Thymus (tissue), 11 donors: ENCODE measurements at regions not wholly inside any gene's neighbourhood (a gene's known extent, or its start where the extent isn't known, plus 50 kb on each side); places are given as distances from the start of the nearest gene placed in this dataset.

Source experiments
- DNase-seq, 9 donors: peaks; one replicate each; pipeline ENCODE4 v3.0.0-alpha.2; 2013; ENCODE audit warnings: low spot score in 9 of 9, low read depth in 6 of 9, missing footprints in 1 of 9
- H3K27ac ChIP-seq, 2 donors: one replicate each; pipeline ENCODE4 v1.5.1; 2013; ENCODE audit warnings: control low read depth in 1 of 2, low read depth in 1 of 2, low read length in 1 of 2, mild to moderate bottlenecking in 1 of 2, moderate library complexity in 1 of 2
- H3K27me3 ChIP-seq, 2 donors: one replicate each; pipeline ENCODE4 v1.5.1; 2013; ENCODE audit warnings: low read length in 1 of 2; ENCODE audit not compliant: control insufficient read depth in 2 of 2, insufficient read depth in 1 of 2
- H3K36me3 ChIP-seq, 2 donors: one replicate each; pipeline ENCODE4 v1.5.1; 2013; ENCODE audit warnings: low read length in 1 of 2, mild to moderate bottlenecking in 1 of 2, moderate library complexity in 1 of 2; ENCODE audit not compliant: control insufficient read depth in 2 of 2, insufficient read depth in 2 of 2
- H3K4me1 ChIP-seq, 2 donors: one replicate each; pipeline ENCODE4 v1.5.1; 2013; ENCODE audit warnings: low read length in 2 of 2; ENCODE audit not compliant: control insufficient read depth in 2 of 2, insufficient read depth in 2 of 2
- H3K4me3 ChIP-seq, 2 donors: one replicate each; pipeline ENCODE4 v1.5.1; 2013; ENCODE audit warnings: low read length in 2 of 2, control low read depth in 1 of 2, mild to moderate bottlenecking in 1 of 2
- H3K9me3 ChIP-seq, 2 donors: one replicate each; pipeline ENCODE4 v1.5.1; 2013; ENCODE audit warnings: low read length in 1 of 2, mild to moderate bottlenecking in 1 of 2; ENCODE audit not compliant: control insufficient read depth in 2 of 2, insufficient read depth in 1 of 2
- WGBS: extraction: QIAGEN DNeasy Blood & Tissue Kit; methylation state at CpG from one replicate; pipeline ENCODE4 v1.1.7; 2013; 5-methylcytosine and 5-hydroxymethylcytosine counted together
- donor health status: healthy.

DNA sequence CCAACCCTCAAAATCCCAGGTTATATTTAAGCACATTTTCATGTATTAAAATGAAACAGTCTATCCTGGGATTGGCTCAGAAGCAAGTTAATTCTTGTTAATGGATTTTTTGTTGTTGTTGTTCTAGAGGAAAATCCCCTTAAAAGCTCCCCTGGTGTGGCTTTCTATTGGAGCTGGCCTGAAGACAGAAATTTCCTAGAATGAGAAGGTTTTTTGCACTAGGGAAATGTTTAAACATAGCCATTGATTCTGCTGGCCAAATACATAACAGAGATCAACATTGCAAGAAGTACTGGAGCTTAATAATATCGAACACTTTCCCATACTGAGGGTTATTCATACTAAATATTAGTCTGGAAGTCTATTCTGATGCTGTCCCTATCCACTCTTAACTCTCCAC is 148.8 kb upstream of the PCDH18 start:
- H3K4me3 ChIP-seq = no peak overlapping the region
- H3K27me3 ChIP-seq = no peaks in the 10 kb centered on the region
- DNase-seq = no peak
- H3K27ac ChIP-seq = no peak overlapping the region
- 95% methylated on average over 1 of the region's 1 CpG for WGBS
- no peaks in the 10 kb centered on the region for H3K4me1 ChIP-seq
- H3K36me3 ChIP-seq = no peaks in the 10 kb centered on the region
- no peaks in the 10 kb centered on the region for H3K9me3 ChIP-seq

GRCh38 chr4:137678796-137679195 is 146.5 kb upstream of the PCDH18 start:
- Histone ChIP-seq H3K36me3 (no peaks in the 10 kb centered on the region), H3K27me3 (no peaks in the 10 kb centered on the region), H3K4me1 (no peaks in the 10 kb centered on the region), H3K27ac (no peak overlapping the region), H3K4me3 (no peak overlapping the region), H3K9me3 (no peaks in the 10 kb centered on the region)
- WGBS = 72% methylated on average over 1 of the region's 1 CpG
- DNase-seq = no peak

GRCh38 chr4:137677863-137678262 is 145.6 kb upstream of the PCDH18 start:
- no peak overlapping the region for H3K27ac ChIP-seq
- H3K36me3 ChIP-seq = no peaks in the 10 kb centered on the region
- DNase-seq = no peak
- H3K27me3 ChIP-seq = no peaks in the 10 kb centered on the region
- H3K4me3 ChIP-seq = no peak overlapping the region
- no peaks in the 10 kb centered on the region for H3K9me3 ChIP-seq
- no peaks in the 10 kb centered on the region for H3K4me1 ChIP-seq

DNA sequence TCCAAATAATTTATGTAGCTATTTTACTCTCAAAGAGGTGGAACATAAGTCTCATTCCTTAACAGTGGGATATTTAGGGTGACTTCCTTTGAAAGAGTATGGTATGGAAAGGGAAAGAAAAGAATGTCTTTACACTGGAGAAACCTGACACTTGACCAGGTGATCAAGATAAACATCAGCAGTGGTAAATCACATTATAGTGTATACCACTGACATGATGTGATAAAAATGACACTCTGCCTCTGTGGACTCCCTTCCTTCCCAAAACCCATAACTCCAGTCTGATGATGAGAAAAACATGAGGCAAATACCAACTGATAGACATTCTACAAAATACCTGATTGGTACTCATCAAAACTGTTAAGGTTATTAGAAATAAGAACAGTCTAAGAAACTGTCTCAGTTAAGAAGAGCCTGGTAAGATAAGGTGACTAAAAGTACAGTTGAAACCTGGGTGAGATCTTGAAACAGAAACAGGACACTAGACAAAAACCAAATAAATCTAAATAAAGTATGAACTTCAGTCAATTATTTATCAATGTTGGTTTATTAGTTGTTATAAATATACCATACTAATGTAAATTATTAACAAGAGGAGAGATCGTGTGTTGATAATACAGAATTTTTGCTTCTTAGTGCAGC is 144.2 kb upstream of the PCDH18 start:
- Histone ChIP-seq H3K4me3 (no peak overlapping the region), H3K27me3 (no peaks in the 10 kb centered on the region), H3K27ac (no peak overlapping the region), H3K9me3 (no peaks in the 10 kb centered on the region), H3K4me1 (no peaks in the 10 kb centered on the region), H3K36me3 (no peaks in the 10 kb centered on the region)
- 97% methylated on average over 1 of the region's 1 CpG for WGBS
- no peak for DNase-seq

DNA sequence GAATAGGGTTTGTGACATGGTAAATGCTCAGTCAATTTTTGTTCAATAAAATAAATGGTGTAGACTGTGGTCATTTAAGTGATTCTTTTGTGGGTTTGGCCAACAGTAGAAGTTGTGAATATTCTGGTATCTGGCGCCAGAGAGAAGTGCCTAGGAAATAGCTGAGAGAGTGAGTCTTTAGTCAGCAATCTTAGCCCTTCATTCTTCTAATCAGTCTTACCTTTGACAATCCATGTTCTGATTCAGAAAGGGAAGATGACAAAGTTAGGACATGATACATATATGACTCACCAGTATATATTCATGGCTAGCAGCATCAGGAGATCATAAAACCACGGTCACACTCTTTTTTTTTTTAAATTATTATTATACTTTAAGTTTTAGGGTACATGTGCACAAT is 141.8 kb upstream of the PCDH18 start:
- no peak overlapping the region for H3K27ac ChIP-seq
- WGBS = 91% methylated on average over 2 of the region's 2 CpGs
- H3K36me3 ChIP-seq = no peaks in the 10 kb centered on the region
- H3K9me3 ChIP-seq = no peaks in the 10 kb centered on the region
- no peaks in the 10 kb centered on the region for H3K4me1 ChIP-seq
- H3K27me3 ChIP-seq = no peaks in the 10 kb centered on the region
- DNase-seq = no peak
- no peak overlapping the region for H3K4me3 ChIP-seq

- no peak for DNase-seq
- Histone ChIP-seq H3K4me1 (no peaks in the 10 kb centered on the region), H3K27ac (no peak overlapping the region), H3K4me3 (no peak overlapping the region), H3K36me3 (no peaks in the 10 kb centered on the region), H3K27me3 (no peaks in the 10 kb centered on the region), H3K9me3 (no peaks in the 10 kb centered on the region)
Observed at GRCh38 chr4:137668885-137669545, 136.7 kb upstream of the PCDH18 start.

- H3K27me3 ChIP-seq = no peaks in the 10 kb centered on the region
- no peaks in the 10 kb centered on the region for H3K4me1 ChIP-seq
- no peaks in the 10 kb centered on the region for H3K9me3 ChIP-seq
- no peaks in the 10 kb centered on the region for H3K36me3 ChIP-seq
- no peak for DNase-seq
- no peak overlapping the region for H3K27ac ChIP-seq
- H3K4me3 ChIP-seq = no peak overlapping the region
- 86% methylated on average over 2 of the region's 2 CpGs for WGBS
Observed at GRCh38 chr4:137664416-137664815, 132.1 kb upstream of the PCDH18 start.

- 11% methylated on average over 1 of the region's 1 CpG for WGBS
- Histone ChIP-seq H3K4me1 (no peaks in the 10 kb centered on the region), H3K9me3 (no peaks in the 10 kb centered on the region), H3K27me3 (no peaks in the 10 kb centered on the region), H3K36me3 (no peaks in the 10 kb centered on the region), H3K4me3 (no peak overlapping the region), H3K27ac (no peak overlapping the region)
- no peak for DNase-seq
Observed at GRCh38 chr4:137664046-137664387, 131.7 kb upstream of the PCDH18 start.

GRCh38 chr4:137663251-137664045 is 131.2 kb upstream of the PCDH18 start:
- H3K4me1 ChIP-seq = no peaks in the 10 kb centered on the region
- no peak for DNase-seq
- no peak overlapping the region for H3K27ac ChIP-seq
- no peak overlapping the region for H3K4me3 ChIP-seq
- no peaks in the 10 kb centered on the region for H3K9me3 ChIP-seq
- no peaks in the 10 kb centered on the region for H3K27me3 ChIP-seq
- 94% methylated on average over 5 of the region's 5 CpGs for WGBS
- H3K36me3 ChIP-seq = no peaks in the 10 kb centered on the region
